ENCODE measurements at regions not wholly inside any gene's neighbourhood (a gene's known extent, or its start where the extent isn't known, plus 50 kb on each side); places are given as distances from the start of the nearest gene placed in this dataset.

DNA sequence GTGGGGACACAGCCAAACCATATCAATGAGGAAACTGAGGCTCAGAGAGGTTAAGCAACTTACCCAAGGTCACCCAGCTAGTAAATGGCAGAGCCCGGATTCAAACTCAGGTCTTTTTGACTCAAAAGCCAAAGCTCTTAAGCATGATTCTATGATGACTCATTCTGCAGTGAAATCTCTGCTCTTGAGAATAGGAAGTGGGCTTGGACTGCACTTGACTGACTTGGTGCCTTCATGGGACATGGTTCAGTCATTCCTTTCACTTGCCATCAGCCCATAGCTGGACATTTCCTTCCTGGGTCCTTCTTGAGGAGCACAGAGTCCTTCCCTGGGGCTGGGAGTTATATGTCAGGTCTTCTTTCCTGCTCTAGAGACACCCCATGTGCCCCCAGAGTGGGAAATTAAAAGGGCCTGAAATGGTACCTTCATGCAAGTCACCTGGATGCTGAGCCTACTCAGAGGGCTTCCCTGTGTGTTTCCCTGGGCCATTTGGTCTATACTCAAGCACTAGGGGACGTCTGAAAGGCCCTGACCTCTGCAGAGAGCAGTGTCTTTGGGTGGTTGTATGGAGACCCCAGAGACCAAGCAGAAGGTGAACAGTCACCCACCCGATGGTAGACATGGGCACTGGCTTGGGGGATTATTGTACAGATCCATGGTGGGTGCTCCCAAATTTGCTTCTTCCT is 62.4 kb upstream of the SDK1 start:
- TF ChIP-seq, protein P1, sequence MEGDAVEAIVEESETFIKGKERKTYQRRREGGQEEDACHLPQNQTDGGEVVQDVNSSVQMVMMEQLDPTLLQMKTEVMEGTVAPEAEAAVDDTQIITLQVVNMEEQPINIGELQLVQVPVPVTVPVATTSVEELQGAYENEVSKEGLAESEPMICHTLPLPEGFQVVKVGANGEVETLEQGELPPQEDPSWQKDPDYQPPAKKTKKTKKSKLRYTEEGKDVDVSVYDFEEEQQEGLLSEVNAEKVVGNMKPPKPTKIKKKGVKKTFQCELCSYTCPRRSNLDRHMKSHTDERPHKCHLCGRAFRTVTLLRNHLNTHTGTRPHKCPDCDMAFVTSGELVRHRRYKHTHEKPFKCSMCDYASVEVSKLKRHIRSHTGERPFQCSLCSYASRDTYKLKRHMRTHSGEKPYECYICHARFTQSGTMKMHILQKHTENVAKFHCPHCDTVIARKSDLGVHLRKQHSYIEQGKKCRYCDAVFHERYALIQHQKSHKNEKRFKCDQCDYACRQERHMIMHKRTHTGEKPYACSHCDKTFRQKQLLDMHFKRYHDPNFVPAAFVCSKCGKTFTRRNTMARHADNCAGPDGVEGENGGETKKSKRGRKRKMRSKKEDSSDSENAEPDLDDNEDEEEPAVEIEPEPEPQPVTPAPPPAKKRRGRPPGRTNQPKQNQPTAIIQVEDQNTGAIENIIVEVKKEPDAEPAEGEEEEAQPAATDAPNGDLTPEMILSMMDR (IDR thresholded peaks at IDR 0.05): no peak
- TF ChIP-seq POLR2A (IDR thresholded peaks at IDR 0.05): no peak
- TF ChIP-seq POLR2AphosphoS5 (IDR thresholded peaks at IDR 0.05): no peak
- TF ChIP-seq EP300 (IDR thresholded peaks at IDR 0.05): no peak
